Mesendoderm (in vitro differentiated cells): ENCODE measurements at regions not wholly inside any gene's neighbourhood (a gene's known extent, or its start where the extent isn't known, plus 50 kb on each side); places are given as distances from the start of the nearest gene placed in this dataset.

Experiments
- DNase-seq: peaks from one replicate; pipeline ENCODE4 v3.0.0; 2013
- H2AK5ac ChIP-seq: 2 replicates; pipeline ENCODE4 v1.6.1; 2013; ENCODE audit warnings: low read length, inconsistent platforms
- H2BK120ac ChIP-seq: 2 replicates; pipeline ENCODE4 v1.6.1; 2013; ENCODE audit warnings: low read depth, mild to moderate bottlenecking, low read length, moderate library complexity, mixed read lengths
- H2BK15ac ChIP-seq: replicated peaks from 2 replicates; pipeline ENCODE4 v1.6.1; 2013; ENCODE audit warnings: low read depth, mild to moderate bottlenecking, moderate library complexity
- H2BK5ac ChIP-seq: 2 replicates; pipeline ENCODE4 v1.6.1; 2013; ENCODE audit warnings: low read length, inconsistent platforms
- H3K18ac ChIP-seq: 2 replicates; pipeline ENCODE4 v1.6.1; 2013; ENCODE audit warnings: mild to moderate bottlenecking, low read length, mixed read lengths
- H3K23ac ChIP-seq: one replicate; pipeline ENCODE4 v1.6.1; 2013; ENCODE audit warnings: low read length
- H3K27ac ChIP-seq: 2 replicates; pipeline ENCODE4 v1.5.1; 2013; ENCODE audit warnings: low read depth, mild to moderate bottlenecking, inconsistent platforms, low read length, moderate library complexity
- H3K27me3 ChIP-seq: 2 replicates; pipeline ENCODE4 v1.6.1; 2013; ENCODE audit warnings: low read length, control low read depth, mild to moderate bottlenecking, inconsistent platforms; ENCODE audit not compliant: insufficient read depth, poor library complexity
- H3K36me3 ChIP-seq: 2 replicates; pipeline ENCODE4 v1.6.1; 2013; ENCODE audit warnings: low read length, inconsistent platforms; ENCODE audit not compliant: control insufficient read depth, insufficient read depth
- H3K4ac ChIP-seq: one replicate; pipeline ENCODE4 v1.6.1; 2013; ENCODE audit warnings: low read depth, mild to moderate bottlenecking, low read length, moderate library complexity
- H3K4me1 ChIP-seq: 2 replicates; pipeline ENCODE4 v1.6.1; 2013; ENCODE audit warnings: low read depth, low read length, inconsistent platforms; ENCODE audit not compliant: control insufficient read depth
- H3K4me2 ChIP-seq: 2 replicates; pipeline ENCODE4 v1.6.1; 2013; ENCODE audit warnings: low read length
- H3K4me3 ChIP-seq: 2 replicates; pipeline ENCODE4 v1.5.1; 2013; ENCODE audit warnings: mild to moderate bottlenecking, low read length
- H3K56ac ChIP-seq: one replicate; pipeline ENCODE4 v1.6.1; 2013; ENCODE audit warnings: low read length
- H3K79me1 ChIP-seq: 2 replicates; pipeline ENCODE4 v1.6.1; 2013; ENCODE audit warnings: low read length, inconsistent platforms
- H3K79me2 ChIP-seq: 2 replicates; pipeline ENCODE4 v1.6.1; 2013; ENCODE audit warnings: mild to moderate bottlenecking, low read length; ENCODE audit not compliant: control insufficient read depth, insufficient read depth
- H3K9ac ChIP-seq: 2 replicates; pipeline ENCODE4 v1.6.1; 2013; ENCODE audit warnings: low read length, inconsistent platforms
- H4K5ac ChIP-seq: one replicate; pipeline ENCODE4 v1.6.1; 2013; ENCODE audit warnings: low read length
- H4K8ac ChIP-seq: one replicate; pipeline ENCODE4 v1.6.1; 2013; ENCODE audit warnings: low read depth, mild to moderate bottlenecking, control low read depth, low read length, moderate library complexity
- WGBS: extraction: QIAGEN DNeasy Blood & Tissue Kit; methylation state at CpG from one replicate; pipeline ENCODE4 v1.1.7; 2013; ENCODE audit warnings: low lambda C conversion rate, missing lambda C conversion rate; ENCODE audit not compliant: insufficient coverage; ENCODE audit errors: extremely low coverage; 5-methylcytosine and 5-hydroxymethylcytosine counted together

DNA sequence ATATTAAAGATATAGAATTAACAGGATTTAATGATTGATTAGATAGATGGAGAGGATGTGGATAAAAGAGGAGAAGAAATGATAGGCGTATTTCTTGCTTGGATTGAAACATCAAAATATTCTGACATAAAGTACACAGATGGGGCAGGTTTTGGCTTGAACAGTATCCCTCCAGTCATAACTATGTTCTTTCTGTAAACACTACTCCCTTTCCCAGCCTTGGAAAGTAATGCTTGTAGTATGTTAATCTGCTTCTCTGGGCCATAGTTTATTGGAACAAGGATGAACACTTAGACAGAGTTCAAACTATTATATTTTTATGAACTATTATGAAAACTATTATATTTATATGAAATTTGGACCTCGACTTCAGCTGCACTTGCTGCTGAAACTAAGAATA lies 419.2 kb downstream of the AASDHPPT start:
- H3K23ac ChIP-seq = no peak overlapping the region
- no peak overlapping the region for H2BK15ac ChIP-seq
- H4K5ac ChIP-seq = no peak overlapping the region
- no peak overlapping the region for H2BK120ac ChIP-seq
- H3K4ac ChIP-seq = no peak overlapping the region
- H2BK5ac ChIP-seq = no peak overlapping the region
- H2AK5ac ChIP-seq = no peak overlapping the region
- H3K18ac ChIP-seq = no peak overlapping the region
- no peak overlapping the region for H3K56ac ChIP-seq
- no peak overlapping the region for H3K4me3 ChIP-seq
- WGBS = 100% methylated on average over 1 of the region's 2 CpGs
- no peak for DNase-seq
- H4K8ac ChIP-seq = no peak overlapping the region
- no peak overlapping the region for H3K4me2 ChIP-seq
- no peaks in the 10 kb centered on the region for H3K27me3 ChIP-seq
- no peaks in the 10 kb centered on the region for H3K4me1 ChIP-seq
- no peaks in the 10 kb centered on the region for H3K36me3 ChIP-seq
- H3K79me1 ChIP-seq = no peaks in the 10 kb centered on the region
- no peak overlapping the region for H3K9ac ChIP-seq
- H3K27ac ChIP-seq = no peak overlapping the region
- H3K79me2 ChIP-seq = no peaks in the 10 kb centered on the region

DNA sequence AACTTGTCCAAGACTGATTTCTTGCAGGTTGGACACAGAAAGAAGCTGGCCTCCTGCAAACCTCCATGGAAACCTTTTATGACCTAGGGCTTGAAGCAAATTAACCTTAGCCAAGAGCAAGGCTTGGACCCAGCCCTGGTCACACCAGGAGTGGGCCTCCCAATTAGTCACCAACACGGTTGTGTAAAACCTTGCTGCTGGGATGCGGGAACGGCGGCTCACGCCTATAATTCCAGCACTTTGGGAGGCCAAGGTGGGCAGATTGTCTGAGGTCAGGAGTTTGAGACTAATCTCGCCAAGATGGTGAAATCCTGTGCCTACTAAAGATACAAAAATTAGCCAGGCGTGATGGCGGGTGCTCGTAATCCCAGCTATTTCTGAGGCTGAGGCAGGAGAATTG lies 419.9 kb downstream of the AASDHPPT start:
- Histone ChIP-seq H3K27me3 (no peaks in the 10 kb centered on the region), H3K27ac (no peak overlapping the region), H3K79me1 (no peaks in the 10 kb centered on the region), H3K4me2 (no peak overlapping the region), H3K79me2 (no peaks in the 10 kb centered on the region), H4K5ac (no peak overlapping the region), H3K9ac (no peak overlapping the region), H3K23ac (no peak overlapping the region), H3K4me3 (no peak overlapping the region), H2AK5ac (no peak overlapping the region), H2BK15ac (no peak overlapping the region), H2BK5ac (no peak overlapping the region), H3K4ac (no peak overlapping the region), H3K36me3 (no peaks in the 10 kb centered on the region), H3K56ac (no peak overlapping the region), H3K4me1 (no peaks in the 10 kb centered on the region), H4K8ac (no peak overlapping the region), H3K18ac (no peak overlapping the region), H2BK120ac (no peak overlapping the region)
- no CpG with 5 or more reads among the region's 9 CpGs for WGBS
- no peak for DNase-seq

DNA sequence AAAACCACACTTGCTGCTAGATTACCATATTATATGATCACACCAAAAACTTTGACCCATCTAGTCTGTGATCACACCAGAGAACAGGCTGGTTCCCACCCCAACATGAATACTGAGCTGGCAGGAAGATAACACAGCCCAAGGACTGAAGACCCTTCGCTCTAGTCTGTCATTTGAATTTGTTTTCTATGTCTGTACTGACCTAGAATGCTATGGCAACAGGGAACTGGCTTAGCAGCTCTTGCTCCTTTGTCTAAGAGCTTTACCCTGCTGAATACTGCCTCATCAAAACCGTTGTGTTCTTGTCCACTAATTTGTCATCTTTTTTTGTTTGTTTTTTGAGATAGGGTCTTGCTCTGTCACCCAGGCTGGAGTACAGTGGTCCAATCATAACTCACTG lies 420.4 kb downstream of the AASDHPPT start:
- H3K23ac ChIP-seq = no peak overlapping the region
- no peak overlapping the region for H4K5ac ChIP-seq
- H2BK5ac ChIP-seq = no peak overlapping the region
- no peaks in the 10 kb centered on the region for H3K4me1 ChIP-seq
- H3K36me3 ChIP-seq = no peaks in the 10 kb centered on the region
- H3K4me2 ChIP-seq = no peak overlapping the region
- WGBS = no CpG with 5 or more reads among the region's 2 CpGs
- DNase-seq = no peak
- no peak overlapping the region for H4K8ac ChIP-seq
- no peak overlapping the region for H3K27ac ChIP-seq
- no peaks in the 10 kb centered on the region for H3K79me2 ChIP-seq
- no peak overlapping the region for H3K56ac ChIP-seq
- no peaks in the 10 kb centered on the region for H3K79me1 ChIP-seq
- no peaks in the 10 kb centered on the region for H3K27me3 ChIP-seq
- H2BK120ac ChIP-seq = no peak overlapping the region
- H3K18ac ChIP-seq = no peak overlapping the region
- no peak overlapping the region for H3K9ac ChIP-seq
- no peak overlapping the region for H3K4ac ChIP-seq
- H2BK15ac ChIP-seq = no peak overlapping the region
- H2AK5ac ChIP-seq = no peak overlapping the region
- no peak overlapping the region for H3K4me3 ChIP-seq

DNA sequence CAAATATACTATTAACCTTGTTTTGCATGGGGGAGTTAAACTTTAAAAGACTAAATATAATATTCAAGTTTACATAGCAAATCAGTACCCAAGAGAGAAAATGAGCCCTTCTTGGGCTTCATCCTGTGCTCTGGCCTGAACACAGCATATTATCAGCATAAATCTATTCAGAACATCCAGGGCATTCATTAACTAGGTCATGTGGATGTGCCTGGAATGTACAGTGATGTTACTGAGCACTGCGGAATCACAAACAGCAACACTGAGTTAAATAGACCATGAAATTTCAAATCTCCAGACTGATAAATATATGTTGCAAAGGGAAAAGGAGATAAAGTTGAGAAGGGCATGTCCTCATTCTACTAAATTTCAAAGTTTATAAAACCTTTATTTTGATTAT lies 426.4 kb downstream of the AASDHPPT start:
- Histone ChIP-seq H3K56ac (no peak overlapping the region), H4K5ac (no peak overlapping the region), H3K4me2 (no peak overlapping the region), H2AK5ac (no peak overlapping the region), H2BK120ac (no peak overlapping the region), H3K4ac (no peak overlapping the region), H3K27ac (no peak overlapping the region), H2BK15ac (no peak overlapping the region), H3K79me1 (no peaks in the 10 kb centered on the region), H3K4me1 (no peaks in the 10 kb centered on the region), H3K9ac (no peak overlapping the region), H3K36me3 (no peaks in the 10 kb centered on the region), H3K27me3 (no peaks in the 10 kb centered on the region), H4K8ac (no peak overlapping the region), H3K4me3 (no peak overlapping the region), H3K23ac (no peak overlapping the region), H2BK5ac (no peak overlapping the region), H3K79me2 (no peaks in the 10 kb centered on the region), H3K18ac (no peak overlapping the region)
- no peak for DNase-seq
- WGBS = no CpG with 5 or more reads among the region's 1 CpG

DNA sequence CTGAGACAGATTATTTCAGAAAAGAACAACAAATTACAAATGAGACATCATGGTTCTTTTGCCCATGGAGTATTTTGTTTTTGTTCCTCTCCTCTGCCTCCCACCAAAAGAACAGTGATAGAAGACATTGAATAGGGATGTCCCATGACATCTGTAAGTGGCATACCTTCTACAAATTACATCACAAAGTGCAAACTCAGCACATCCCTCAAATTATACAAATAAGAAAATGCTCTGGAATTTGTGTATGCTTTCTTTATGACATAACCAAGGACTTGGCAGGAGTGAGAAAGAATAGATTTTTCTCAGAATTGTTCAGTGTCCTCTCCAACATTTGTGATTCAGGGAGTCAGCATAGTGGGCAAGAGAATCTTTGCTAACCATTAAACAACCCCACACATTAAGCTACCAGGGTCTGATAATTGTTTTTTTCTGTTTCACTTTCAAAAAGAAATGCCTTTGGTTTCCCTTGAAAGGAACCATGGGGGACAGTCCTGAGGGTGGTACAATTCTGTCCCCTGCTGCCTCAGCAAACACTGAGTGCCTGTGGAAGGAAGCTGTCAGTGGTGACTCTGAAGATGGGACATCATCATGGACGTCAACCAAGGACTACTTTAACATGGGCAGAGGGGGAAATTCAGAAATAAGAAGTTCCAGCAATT lies 430.3 kb downstream of the AASDHPPT start:
- Histone ChIP-seq H4K5ac (no peak overlapping the region), H3K23ac (no peak overlapping the region), H3K27me3 (no peaks in the 10 kb centered on the region), H3K79me1 (no peaks in the 10 kb centered on the region), H3K4me3 (no peak overlapping the region), H3K4ac (no peak overlapping the region), H3K4me1 (no peaks in the 10 kb centered on the region), H3K9ac (no peak overlapping the region), H3K56ac (no peak overlapping the region), H2BK15ac (no peak overlapping the region), H3K36me3 (no peaks in the 10 kb centered on the region), H3K4me2 (no peak overlapping the region), H2AK5ac (no peak overlapping the region), H3K79me2 (no peaks in the 10 kb centered on the region), H2BK120ac (no peak overlapping the region), H2BK5ac (no peak overlapping the region), H4K8ac (no peak overlapping the region), H3K27ac (no peak overlapping the region), H3K18ac (no peak overlapping the region)
- no peak for DNase-seq
- no CpG with 5 or more reads among the region's 1 CpG for WGBS

DNA sequence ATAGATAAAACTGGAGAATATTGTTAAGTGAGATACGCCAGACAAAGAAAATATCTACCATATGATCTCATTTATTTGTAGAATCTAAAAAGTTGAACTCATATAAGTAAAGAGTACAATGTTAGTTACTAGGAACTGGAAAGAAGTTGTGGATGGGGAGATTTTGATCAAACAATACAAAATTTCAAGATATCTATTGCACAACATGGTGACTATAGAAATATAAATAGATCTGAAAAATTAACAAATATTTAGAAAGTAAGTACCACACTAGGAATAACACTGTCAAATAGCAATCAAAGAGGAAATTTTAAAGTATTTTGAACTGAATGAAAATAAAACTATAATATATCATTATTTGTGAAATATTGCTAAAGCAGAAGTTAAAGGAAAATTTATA lies 437.2 kb downstream of the AASDHPPT start:
- Histone ChIP-seq H3K9ac (no peak overlapping the region), H2AK5ac (no peak overlapping the region), H3K18ac (no peak overlapping the region), H2BK15ac (no peak overlapping the region), H4K8ac (no peak overlapping the region), H3K4me2 (no peak overlapping the region), H3K79me1 (no peaks in the 10 kb centered on the region), H3K27ac (no peak overlapping the region), H3K36me3 (no peaks in the 10 kb centered on the region), H3K56ac (no peak overlapping the region), H2BK5ac (no peak overlapping the region), H4K5ac (no peak overlapping the region), H3K4me3 (no peak overlapping the region), H3K79me2 (no peaks in the 10 kb centered on the region), H3K4me1 (no peaks in the 10 kb centered on the region), H3K23ac (no peak overlapping the region), H3K27me3 (no peaks in the 10 kb centered on the region), H3K4ac (no peak overlapping the region), H2BK120ac (no peak overlapping the region)
- DNase-seq = no peak
- no CpG with 5 or more reads among the region's 1 CpG for WGBS
